ENCODE measurements at regions not wholly inside any gene's neighbourhood (a gene's known extent, or its start where the extent isn't known, plus 50 kb on each side); places are given as distances from the start of the nearest gene placed in this dataset.
"Not testable (repeated sequence)": the region's sequence is repeated elsewhere in the genome, so short reads cannot be mapped to it uniquely, and the experiment has no call there.

DNA sequence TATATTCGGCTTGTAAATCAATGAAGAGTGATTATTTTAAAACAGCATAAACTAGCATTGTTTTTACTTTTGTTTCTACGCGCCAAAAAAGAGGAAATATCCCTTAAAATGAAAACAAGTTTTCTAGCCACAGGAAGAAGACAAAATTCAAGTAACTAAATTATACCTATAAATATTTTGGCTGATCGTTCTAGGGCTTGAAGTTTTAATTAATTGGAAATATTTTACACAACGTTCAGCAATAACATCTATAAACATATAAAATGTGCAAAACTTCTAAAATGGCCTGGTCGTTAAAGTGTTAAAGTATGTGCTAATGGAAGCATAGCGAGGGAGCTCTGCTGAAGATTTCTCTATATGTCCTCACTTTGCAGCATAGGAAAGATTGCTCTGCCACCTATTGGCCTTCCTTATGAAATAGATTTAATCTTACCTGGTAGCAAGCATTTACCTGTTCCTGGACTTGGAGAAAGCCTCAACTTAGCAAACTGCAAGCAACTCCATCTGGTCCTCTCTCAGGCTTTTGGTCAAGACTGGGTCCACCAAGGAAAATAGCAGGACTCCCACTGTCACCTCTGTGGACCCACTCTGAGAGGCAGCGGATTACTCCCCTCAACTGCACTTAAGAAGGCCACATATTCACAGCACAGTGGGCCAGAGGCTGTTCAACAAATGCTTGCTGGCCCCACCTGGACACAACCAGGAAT, 351.3 kb upstream of the RUNX1 start:
- DNase-seq (ENCODE audit: low spot score) = peak; percentile 53

DNA sequence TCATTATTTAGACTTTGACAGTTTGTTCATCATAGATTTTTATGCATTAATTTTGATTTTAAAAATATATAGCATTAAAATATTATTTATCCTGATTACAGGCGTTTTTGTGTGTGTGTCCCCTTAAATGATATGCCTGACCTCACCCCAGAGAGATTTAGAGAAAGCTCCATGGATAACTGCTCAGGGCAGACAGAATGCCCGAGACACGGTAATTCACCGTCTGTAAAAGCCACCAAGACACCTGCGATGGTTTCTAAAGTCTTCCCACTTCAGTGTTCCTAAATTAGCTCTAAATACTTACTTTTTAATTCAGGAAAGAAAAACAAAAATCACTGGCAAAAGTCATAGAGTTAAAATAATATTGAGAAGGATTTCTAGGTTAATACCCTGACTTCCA, 350.6 kb upstream of the RUNX1 start:
- no peak for DNase-seq (ENCODE audit: low spot score)

DNA sequence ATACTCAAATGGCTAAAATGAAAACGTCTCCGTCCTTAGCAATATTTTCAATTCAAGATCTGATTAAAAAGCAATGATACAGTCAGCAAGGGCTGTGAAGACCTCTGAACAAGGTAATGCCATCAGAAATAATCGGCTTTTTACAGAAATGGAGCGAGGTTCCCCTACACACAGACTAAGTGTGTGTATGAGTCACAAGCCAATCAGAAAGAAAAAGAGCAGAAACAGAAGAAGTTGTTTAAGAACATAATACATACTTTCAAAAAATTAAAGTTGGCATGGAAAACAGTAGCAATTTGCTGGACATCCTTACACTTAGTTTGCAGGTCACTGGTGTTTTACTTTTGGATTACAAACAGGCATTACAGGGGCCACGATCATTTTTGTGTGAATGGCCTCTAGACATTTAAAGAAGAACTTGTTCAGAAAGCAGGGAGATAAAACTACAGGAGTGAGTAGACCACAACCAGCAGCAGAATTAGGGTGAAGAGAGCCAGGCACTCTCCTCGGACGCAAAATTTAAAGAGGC, 350.0 kb upstream of the RUNX1 start:
- DNase-seq (ENCODE audit: low spot score) = no peak

DNA sequence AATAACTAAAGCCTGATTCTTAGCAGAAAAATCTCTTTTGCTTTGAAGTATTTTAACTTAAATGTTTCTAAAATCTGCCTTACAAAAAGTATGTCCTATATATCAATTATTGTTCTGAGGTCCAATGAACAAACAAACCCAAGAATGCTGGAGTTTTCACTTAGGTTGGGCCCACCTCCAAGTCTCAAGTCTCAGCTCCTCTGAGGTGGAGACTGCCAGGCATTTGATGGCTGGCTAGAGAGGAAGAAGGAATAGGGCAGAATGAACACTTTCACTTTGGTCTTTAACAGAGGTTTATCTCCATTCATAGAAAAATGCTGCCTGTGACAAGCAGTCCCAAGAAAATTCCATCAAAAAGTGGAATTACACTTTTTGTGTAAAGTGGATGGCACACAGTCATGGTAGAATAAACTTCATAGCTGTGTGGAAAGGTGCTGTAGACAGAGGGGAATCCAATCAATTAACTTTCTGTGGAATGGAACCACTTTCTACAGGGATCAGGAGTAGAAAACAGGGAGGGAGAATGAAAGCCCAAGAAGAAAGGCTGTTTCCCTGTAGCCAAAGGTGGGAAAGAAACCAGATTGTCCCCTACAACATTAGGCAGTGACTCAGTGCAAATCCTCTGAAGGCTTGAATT, 349.4 kb upstream of the RUNX1 start:
- no peak for DNase-seq (ENCODE audit: low spot score)

DNA sequence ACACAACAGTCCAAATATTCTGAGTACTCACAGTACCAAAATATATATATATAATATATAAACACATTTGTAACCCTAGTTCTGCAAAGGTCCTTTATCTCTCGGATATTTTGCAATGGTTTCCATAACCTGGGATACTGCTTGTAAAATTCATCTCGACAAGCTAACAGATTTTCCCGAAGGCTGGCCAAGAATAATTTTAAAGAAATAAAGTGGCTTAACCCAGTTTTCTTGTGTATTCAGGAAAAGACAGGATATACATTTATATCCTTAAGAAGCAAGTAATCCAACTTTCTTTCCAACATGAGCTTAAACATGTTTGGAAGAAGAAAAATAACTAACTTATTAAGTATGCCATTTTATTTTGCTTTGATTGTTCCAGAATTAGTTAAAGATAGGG, 348.7 kb upstream of the RUNX1 start:
- no peak for DNase-seq (ENCODE audit: low spot score)

DNA sequence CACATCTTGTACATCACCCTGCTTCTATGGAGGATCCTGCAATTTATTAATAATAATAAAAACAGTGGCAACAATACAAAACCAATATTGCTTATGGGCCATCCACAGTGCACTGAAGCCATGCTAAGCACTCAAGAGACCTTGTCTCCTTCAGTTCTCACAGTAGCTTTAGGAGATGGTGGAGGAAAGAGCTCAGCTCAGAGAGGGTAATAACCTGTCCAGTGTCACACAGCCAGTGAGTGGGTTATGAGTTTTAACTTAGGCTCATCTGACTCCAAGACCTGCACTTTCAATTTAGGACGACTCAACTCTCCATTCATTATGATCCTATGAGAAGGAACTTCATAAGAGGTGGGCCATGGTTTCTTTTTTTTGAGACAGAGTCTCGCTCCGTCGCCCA, 347.6 kb upstream of the RUNX1 start:
- no peak for DNase-seq (ENCODE audit: low spot score)

DNA sequence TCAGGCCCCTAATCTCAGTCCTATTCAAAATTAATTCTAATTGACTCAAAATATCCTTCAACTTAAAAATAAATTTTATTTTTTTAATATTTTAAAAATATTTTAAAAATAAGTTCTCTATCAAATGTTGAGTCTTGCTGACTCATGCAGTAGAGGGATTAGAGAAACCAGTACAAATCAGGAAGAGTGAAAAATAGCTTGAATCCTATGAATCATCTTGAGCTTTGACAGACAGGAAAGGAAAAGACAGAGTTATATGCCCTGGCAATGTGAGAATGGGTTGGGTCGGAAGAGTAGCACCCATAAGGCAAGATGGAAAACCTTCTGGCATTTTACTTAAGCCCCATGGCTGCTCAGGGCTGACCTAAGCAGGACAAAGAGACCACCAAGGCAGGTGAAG, 346.6 kb upstream of the RUNX1 start:
- no peak for DNase-seq (ENCODE audit: low spot score)

DNA sequence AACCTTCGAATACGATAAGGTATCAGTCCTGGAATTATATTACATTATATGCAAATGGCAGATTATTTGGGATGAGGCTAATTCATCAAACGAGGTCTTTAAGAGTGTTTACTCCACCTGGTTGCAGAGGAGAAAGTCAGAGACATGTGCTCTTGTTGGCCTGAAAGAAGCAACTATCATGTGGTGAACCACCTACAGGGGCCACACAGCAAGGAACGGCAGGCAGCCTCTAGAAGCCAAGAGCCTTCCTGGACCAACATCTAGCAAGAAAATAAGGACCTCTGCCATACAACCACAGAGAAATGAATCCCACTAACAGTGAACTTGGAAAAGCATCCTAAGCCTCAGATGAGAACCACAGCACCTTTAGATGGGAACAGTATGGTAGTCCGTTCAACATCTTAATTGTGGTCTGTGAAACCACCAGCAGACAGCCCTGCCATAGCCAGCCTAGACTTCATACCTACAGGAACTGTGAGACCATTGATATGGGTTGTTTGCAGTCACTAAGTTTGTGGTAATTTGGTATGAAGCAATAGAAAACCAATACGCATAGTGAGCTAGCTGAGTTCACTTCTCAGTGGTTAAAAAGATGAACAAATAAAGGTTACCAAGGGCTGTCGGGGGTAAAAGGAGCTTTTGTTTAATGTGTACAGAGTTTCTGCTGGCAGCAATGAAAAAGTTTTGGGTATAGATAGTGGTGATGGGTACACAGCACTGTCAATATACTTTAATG, 345.7 kb upstream of the RUNX1 start:
- DNase-seq (ENCODE audit: low spot score) = no peak

DNA sequence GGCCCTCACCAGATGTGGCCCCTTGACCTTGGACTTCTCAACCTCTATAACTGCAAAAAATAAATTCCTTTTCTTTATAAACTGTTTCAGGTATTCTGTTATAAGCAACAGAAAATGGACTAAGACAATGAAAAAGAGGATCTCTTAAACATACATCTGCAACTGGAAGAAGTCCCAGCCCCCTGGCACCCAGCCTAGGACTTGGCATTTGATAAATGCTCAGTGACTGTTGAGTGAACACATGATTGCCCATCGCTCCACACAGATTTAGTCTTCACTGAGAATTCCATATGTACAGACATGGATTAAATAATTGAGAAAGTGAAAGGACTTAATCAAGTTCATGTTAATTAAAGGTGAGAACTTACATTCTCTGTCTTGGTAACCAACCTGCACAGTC, 344.9 kb upstream of the RUNX1 start:
- DNase-seq (ENCODE audit: low spot score) = no peak

DNA sequence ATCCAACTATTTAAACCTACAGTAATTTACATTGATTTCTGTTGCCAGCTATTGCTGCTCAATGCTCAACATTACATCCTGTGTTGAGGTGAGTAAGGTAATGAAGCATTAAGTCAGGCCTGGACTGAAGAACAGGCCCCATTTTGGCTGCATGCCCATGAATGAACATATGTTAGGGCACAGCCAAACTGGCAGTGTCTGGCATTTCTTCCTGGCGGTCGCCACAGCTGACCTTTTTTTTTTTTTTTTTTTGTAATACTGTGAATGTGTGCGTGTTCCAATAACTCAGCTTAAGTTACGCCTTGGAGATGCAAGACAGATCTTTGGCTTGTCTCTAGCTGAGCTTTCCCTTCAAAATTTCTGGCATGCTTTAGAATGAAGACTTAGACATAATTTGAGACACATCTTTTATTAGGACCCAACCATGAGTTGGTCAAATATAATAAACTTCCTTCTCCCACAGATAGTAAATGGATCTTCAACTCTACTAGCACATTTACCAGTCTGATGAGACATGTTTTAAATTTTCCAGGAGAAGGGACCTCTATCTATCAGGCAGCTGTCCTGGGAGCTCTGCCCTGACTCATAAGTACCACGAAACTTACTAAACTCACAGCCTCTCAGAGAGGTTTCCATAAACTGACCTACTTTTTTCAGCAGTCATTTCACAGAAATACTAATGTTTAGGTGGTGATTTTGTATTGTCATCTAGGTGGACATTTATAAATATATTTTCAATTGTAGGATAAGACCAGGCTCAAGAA, 341.1 kb upstream of the RUNX1 start:
- DNase-seq (ENCODE audit: low spot score) = no peak

DNA sequence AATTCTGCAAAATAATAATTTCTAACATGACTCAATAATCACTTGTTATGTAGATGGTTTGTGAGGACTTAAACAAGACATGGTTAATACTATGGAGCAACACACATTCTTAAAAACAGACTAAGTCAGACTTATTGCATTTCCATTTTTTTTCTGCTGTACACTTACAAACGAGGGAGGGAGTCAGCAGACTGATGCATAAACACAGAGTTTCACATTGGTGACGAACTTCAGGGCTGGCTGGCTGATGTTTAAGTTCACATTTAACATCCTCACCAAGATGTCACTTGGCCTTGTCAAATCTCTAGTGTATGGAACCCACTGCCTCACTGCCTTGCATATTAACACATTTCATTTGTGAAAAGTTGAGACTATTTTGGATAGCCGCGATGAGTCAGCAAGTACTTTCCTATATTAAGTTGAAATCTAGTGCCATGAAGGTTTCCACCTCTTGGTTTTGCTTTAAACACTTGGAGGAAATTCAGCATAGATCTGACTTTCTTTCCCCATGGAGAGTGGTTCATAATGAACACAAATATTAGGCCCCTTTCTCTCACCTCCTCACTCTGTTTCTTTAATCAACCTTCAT, 337.5 kb upstream of the RUNX1 start:
- DNase-seq (ENCODE audit: low spot score) = no peak

DNA sequence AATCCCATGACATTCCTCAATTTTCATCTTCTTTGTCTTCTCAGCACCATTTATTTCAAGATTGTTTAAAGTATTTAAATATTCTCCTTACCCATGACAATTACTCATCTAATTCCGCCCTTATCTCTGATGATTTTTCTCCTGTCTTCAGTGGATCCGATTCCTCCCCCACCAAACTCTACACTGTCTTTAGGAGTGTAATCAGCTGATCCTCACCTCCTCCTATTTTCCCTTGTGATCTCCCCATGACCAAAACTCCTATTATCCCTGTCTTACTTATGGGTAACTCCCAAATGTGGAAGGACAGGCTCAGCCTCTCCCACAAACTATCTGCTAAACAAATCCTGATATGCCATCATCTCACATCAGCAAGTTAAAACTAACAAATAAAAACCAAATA, 335.3 kb upstream of the RUNX1 start:
- no peak for DNase-seq (ENCODE audit: low spot score)

DNA sequence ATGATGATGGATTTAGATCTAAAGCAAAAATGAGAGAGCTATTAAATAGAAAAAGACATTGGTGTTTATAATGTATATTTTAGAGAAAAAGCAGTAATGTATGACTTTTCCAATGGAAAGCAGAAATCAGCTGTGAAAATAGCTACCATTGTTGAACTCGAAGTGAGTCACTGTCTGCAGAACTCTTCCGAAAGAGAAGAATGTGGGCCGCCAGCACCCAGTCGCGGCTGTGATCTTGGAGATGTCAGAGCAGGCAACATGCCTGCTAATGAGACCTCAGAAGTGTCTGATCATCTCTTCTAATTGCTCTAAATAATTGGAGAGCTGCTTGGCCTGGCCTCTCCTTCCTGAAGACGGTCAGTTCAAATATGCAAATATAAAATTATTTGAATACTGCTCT, 333.6 kb upstream of the RUNX1 start:
- DNase-seq (ENCODE audit: low spot score) = no peak

DNA sequence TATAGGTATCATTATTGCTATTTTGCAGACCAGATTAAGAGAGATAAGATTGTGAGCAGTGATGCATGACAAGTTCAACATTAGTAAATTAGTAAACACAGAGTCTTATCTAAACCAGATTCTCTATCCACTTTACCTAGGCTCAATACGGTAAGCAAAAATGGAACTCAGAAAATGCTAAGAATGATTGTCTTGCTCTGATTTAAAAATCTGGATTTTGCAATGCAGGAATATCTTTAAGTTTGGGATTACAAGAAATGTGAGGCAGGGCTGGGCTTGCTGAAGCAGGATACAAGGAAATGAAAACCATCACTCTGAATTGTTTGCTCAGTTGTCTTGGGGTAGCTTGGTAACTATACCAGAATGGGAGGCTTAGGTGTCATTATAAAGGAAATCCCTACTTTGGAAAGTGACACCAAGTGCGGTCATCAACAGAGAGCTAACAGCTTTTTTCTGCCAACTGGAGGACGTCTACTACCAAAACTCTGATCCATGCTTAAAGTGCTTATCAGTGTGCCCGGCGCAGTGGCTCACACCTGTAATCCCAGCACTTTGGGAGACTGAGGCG, 332.7 kb upstream of the RUNX1 start:
- no peak for DNase-seq (ENCODE audit: low spot score)

DNA sequence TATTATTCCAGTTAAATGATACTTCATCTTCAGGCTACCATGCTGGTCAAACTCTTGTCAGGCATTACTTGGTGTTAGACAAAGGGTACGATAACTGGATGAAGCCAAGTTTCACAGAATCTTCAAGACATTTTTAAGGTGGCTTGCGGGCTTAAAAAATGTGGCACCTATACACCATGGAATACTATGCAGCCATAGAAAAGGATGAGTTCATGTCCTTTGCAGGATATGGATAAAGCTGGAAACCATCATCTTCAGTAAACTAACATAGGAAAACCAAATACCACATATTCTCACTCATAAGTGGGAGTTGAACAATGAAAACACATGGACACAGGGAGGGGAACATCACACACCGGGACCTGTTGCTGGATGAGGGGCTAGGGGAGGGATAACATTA, 331.2 kb upstream of the RUNX1 start:
- DNase-seq (ENCODE audit: low spot score) = not testable (repeated sequence)

DNA sequence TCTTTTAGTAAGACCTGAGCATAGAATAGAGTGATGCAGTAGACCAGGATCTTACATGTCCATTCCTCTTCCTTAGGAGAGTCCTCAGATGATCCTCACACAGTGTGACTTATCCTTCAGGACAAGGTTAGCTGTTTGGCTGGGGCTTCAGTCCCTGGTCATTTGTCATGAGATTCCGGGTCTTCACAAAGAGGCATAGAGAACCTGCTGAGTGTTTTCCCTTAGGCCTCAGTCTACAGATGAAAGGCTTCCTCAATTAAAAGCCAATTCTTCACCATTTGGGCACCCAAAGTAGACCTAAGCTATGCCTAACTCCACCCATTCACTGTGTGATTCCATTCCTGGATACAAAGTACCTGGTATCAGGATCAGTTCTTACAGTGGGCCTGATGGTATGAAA, 329.8 kb upstream of the RUNX1 start:
- DNase-seq (ENCODE audit: low spot score) = no peak

DNA sequence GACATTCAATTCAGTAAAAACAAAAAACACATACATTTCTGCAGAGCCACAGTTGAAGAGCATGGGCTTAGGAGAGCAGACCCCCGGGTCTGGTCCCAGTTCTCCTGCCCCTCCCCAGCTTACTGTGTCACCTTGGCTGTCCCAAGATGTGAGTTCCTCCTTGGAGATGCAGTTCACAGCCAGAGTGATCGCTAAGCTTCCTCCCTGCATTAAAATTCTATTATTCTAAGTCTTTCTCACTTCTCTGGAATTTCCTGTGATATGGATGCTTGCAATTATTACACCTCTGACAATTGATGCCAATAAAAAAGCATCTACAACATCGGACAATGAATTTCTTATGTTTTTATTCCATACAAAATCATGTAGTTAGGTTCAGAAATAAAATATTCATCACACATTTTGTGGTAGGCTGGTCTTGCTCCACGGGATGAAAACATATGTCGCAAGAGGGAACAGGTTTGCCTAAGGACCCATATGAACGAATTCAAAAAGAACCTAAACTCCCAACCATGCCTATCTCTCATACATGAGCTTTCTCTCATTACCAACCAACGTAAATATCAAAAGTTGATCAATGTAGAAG, 328.5 kb upstream of the RUNX1 start:
- no peak for DNase-seq (ENCODE audit: low spot score)

DNA sequence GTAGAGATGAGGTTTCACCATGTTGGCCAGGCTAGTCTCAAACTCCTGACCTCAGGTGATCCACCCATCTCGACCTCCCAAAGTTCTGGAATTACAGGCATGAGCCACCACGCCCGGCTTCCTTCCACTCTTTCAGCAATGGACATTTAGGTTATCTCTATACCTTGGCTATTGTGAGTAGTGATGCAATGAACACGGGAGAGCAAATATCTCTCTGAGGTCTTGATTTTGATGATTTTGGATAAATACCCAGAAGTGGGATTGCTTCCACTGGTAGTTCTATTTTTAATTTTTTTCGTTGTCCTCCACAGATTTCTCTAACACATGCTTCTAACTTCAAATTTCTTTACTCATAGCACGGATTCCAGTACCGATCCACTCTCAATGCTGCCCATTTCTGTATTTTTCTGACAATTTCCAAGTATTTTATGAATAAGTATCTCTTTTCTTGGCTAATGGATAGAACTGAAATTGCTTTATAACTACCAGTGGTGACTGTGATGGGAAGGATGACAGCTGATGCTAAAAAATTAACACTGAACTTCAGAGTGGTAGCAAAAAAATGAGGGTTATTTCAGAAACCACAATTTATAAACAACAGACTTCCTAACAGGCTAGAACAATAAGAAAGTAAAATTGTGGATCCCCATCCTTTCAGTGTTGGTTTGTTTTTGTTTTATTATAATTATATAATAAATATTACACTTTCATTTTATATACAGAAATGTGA, 327.5 kb upstream of the RUNX1 start:
- no peak for DNase-seq (ENCODE audit: low spot score)

DNA sequence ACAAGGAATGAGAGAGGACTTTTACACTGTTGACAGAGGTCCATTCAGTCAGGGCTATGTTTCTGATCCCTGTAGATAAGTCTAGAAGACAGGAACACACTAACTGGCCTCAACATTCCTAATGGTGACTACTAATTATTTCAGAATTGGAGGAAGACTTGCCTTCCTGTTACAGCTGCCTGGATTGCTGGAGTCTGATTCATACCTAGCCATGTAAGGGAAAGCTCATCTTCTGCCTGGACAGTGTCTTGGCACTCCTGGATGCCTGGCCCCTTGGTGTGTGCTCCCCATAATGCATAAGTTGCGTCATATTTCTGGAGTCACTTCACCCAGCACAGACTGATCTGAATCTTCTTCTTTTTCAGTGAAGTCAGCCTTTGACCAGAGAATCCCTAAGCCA, 326.0 kb upstream of the RUNX1 start:
- DNase-seq (ENCODE audit: low spot score) = no peak

DNA sequence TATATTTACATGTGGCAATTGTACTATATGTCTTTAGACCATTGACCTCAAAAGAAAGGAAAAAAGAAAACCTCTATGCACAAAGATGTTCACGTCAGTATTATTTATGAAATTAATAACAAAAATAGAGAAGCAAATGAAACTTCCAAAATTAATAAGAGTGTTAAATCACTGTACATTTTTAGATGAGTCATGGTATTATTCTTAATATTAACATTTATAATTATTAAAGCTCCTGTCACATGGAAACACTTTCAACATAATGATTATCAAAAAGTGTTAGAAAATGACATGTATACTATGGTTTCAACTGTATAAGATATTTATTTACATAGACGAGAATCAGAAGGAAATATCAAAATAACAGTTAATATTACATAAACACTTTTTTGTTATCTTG, 324.9 kb upstream of the RUNX1 start:
- DNase-seq (ENCODE audit: low spot score) = no peak

DNA sequence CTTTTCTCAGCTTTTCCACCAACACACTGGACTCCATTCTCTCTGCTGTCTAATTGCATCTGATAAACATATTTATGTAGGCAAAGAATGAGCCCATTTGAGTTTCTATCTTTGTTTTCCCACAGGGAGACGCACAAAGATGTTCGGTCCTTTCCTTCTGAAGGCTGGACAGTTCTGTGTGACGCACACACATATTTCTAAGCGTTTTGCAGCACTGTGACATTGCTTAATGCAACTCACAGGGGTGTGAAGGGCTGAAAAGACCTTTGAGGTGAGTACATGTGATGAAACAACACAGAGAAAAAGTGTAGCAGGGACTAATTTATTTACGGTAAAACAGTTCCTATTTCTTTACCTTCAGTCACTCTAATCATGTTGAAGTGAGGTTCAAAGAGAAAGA, 323.1 kb upstream of the RUNX1 start:
- DNase-seq (ENCODE audit: low spot score) = no peak
